ENCODE measurements at regions not wholly inside any gene's neighbourhood (a gene's known extent, or its start where the extent isn't known, plus 50 kb on each side); places are given as distances from the start of the nearest gene placed in this dataset.

DNA sequence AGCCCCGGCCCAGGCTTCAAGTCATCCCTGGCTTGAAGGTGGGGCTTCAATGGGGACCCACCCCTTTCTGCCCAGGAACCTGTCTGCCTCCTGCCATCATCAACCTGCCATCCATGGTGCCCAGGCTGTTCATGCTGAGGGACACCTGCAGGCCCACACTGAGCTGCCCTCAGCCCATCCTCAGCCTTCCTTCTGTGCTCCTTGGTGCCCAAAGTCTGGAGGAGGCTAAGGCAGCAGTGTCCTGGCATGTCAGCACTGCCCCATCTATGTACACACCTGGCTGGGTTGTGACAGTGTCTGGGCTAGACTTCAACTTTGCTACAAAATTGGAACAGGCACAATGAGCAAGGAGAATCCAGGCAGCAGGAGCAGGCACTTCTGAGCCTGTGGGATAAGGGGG, 745.3 kb upstream of the EPHA6 start:
- DNase-seq: no peak

- no peak for DNase-seq
Measured at GRCh38 chr3:96070678-96071077, 743.7 kb upstream of the EPHA6 start.

GRCh38 chr3:96071097-96071496, 743.3 kb upstream of the EPHA6 start:
- DNase-seq: no peak

- DNase-seq: no peak
Measured at GRCh38 chr3:96072226-96072625, 742.2 kb upstream of the EPHA6 start.

- DNase-seq: no peak
Measured at GRCh38 chr3:96083610-96084009, 730.8 kb upstream of the EPHA6 start.

DNA sequence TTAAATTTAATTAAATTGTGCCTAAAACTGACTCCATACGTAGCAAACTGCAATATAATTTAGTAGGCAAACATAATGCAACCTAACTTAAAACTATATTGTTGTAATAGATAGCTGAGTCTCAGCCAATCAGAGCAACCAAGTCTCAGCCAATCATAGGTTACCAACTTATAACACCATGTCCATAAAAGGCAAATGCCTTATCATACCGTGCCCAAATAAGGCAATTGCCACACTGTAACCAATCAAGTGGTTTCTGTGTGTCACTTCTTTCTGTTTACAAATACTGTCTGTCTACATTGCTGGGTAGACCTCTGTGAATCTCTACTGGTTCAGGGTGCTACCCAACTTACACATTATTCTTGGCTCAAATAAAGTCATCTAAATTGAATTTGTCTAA, 728.4 kb upstream of the EPHA6 start:
- no peak for DNase-seq

DNA sequence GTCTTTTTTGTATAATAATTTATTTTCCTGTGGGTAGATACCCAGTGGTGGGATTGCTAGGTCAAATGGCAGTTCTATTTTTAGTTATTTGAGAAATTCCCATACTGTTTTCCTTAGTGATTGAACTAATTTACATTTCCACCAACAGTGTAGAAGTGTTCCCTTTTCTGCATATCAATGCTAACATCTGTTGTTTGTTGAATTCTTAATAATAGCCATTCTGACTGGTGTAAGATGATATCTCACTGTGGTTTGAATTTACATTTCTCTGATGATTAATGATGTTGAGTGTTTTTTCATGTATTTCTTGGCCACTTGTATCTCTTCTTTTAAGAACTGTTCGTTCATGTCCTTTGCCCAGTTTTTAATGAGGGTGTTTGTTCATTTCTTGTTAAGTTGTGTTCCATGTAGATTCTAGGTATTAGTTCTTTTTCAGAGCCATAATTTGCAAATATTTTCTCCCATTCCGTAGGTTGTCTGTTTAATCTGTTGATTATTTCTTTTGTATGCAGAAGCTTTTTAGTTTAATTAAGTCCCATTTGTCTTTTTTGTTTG, 713.3 kb upstream of the EPHA6 start:
- no peak for DNase-seq

DNA sequence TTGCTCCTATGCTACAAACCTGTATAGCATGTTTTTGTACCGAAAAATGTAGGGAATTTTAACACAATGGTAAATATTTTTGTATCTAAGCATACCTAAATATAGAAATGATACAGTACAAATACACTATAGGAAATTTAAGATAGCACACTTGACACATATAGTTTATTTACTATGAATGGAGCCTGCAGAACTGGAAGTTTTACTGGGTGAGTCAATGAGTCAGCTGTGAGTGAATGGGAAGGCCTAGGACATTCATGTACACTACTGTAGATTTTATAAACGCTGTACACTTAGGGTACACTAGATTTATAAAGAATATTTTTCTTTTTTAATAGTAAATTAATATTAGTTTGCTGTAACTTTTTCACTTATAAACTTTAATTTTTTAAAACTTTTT, 707.7 kb upstream of the EPHA6 start:
- no peak for DNase-seq
